ENCODE measurements at regions not wholly inside any gene's neighbourhood (a gene's known extent, or its start where the extent isn't known, plus 50 kb on each side); places are given as distances from the start of the nearest gene placed in this dataset.

- H3K9me3 ChIP-seq: no peaks in the 10 kb centered on the region
- H3K4me1 ChIP-seq: no peaks in the 10 kb centered on the region
- no peak overlapping the region for H3K27ac ChIP-seq
- DNase-seq: no peak
- intact Hi-C loops (cut with DNase I): loop anchor here (10.0 kb wide), 1 partner anchor 484 kb away; no protein-coding TSS in a partner anchor
- H3K27me3 ChIP-seq: no peaks in the 10 kb centered on the region
- no peak overlapping the region for H3K4me3 ChIP-seq (replicated peaks in 1 of 3)
- TF ChIP-seq POLR2A (IDR thresholded peaks at IDR 0.05): no peak
- TF ChIP-seq, protein P1, sequence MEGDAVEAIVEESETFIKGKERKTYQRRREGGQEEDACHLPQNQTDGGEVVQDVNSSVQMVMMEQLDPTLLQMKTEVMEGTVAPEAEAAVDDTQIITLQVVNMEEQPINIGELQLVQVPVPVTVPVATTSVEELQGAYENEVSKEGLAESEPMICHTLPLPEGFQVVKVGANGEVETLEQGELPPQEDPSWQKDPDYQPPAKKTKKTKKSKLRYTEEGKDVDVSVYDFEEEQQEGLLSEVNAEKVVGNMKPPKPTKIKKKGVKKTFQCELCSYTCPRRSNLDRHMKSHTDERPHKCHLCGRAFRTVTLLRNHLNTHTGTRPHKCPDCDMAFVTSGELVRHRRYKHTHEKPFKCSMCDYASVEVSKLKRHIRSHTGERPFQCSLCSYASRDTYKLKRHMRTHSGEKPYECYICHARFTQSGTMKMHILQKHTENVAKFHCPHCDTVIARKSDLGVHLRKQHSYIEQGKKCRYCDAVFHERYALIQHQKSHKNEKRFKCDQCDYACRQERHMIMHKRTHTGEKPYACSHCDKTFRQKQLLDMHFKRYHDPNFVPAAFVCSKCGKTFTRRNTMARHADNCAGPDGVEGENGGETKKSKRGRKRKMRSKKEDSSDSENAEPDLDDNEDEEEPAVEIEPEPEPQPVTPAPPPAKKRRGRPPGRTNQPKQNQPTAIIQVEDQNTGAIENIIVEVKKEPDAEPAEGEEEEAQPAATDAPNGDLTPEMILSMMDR (IDR thresholded peaks at IDR 0.05): no peak
- no peaks in the 10 kb centered on the region for H3K36me3 ChIP-seq
Observed at GRCh38 chr14:85039353-85039626, 490.7 kb upstream of the FLRT2 start.

GRCh38 chr14:85040046-85040685 is 489.8 kb upstream of the FLRT2 start:
- Histone ChIP-seq H3K36me3 (no peaks in the 10 kb centered on the region), H3K4me1 (no peaks in the 10 kb centered on the region), H3K4me3 (replicated peaks in 1 of 3) (no peak overlapping the region), H3K27ac (no peak overlapping the region), H3K27me3 (no peaks in the 10 kb centered on the region), H3K9me3 (no peaks in the 10 kb centered on the region)
- TF ChIP-seq, protein P1 (IDR thresholded peaks at IDR 0.05): no peak
- no peak for TF ChIP-seq POLR2A (IDR thresholded peaks at IDR 0.05)
- 67% methylated on average over 6 of the region's 6 CpGs for WGBS, 2 donors
- DNase-seq: no peak
- intact Hi-C loops (cut with DNase I): no loop called here

DNA sequence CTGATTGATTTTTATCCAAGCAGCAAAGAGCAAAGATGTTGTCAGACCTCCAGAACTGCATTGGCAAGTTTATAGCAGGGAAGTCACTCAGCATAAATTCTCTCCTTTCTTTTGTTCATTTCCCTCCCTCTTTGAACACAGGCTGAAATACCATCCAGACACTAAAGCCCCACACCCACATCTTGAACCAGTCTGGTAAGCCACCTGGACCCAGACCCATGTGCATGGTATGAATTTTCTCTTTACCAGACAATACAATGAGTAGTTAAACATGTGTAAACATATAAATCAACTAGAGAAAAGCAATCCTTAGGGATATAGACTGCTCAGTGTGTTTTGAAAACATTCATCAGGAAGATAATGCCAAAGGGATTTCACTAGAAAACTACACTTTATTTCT is 488.3 kb upstream of the FLRT2 start:
- Histone ChIP-seq H3K4me1 (no peaks in the 10 kb centered on the region), H3K27ac (no peak overlapping the region), H3K4me3 (replicated peaks in 1 of 3) (no peak overlapping the region), H3K36me3 (no peaks in the 10 kb centered on the region), H3K9me3 (no peaks in the 10 kb centered on the region), H3K27me3 (no peaks in the 10 kb centered on the region)
- no peak for DNase-seq
- TF ChIP-seq, protein P1 (IDR thresholded peaks at IDR 0.05): no peak
- no peak for TF ChIP-seq POLR2A (IDR thresholded peaks at IDR 0.05)
- intact Hi-C loops (cut with DNase I): no loop called here

GRCh38 chr14:85042301-85042700 is 487.6 kb upstream of the FLRT2 start:
- no peak for TF ChIP-seq POLR2A (IDR thresholded peaks at IDR 0.05)
- TF ChIP-seq, protein P1 (IDR thresholded peaks at IDR 0.05): no peak
- WGBS, 2 donors: 95 to 97% methylated on average over 1 of the region's 1 CpG
- intact Hi-C loops (cut with DNase I): no loop called here
- no peaks in the 10 kb centered on the region for H3K9me3 ChIP-seq
- no peak overlapping the region for H3K4me3 ChIP-seq (replicated peaks in 1 of 3)
- H3K27me3 ChIP-seq: no peaks in the 10 kb centered on the region
- H3K4me1 ChIP-seq: no peaks in the 10 kb centered on the region
- no peak overlapping the region for H3K27ac ChIP-seq
- no peaks in the 10 kb centered on the region for H3K36me3 ChIP-seq
- DNase-seq: no peak

GRCh38 chr14:85050180-85050579 is 479.8 kb upstream of the FLRT2 start:
- Histone ChIP-seq H3K27ac (no peak overlapping the region), H3K36me3 (no peaks in the 10 kb centered on the region), H3K4me3 (replicated peaks in 1 of 3) (no peak overlapping the region), H3K27me3 (no peaks in the 10 kb centered on the region), H3K4me1 (no peaks in the 10 kb centered on the region), H3K9me3 (no peaks in the 10 kb centered on the region)
- intact Hi-C loops (cut with DNase I): no loop called here
- 91 to 97% methylated on average over 1 of the region's 1 CpG for WGBS, 2 donors
- TF ChIP-seq, protein P1 (IDR thresholded peaks at IDR 0.05): no peak
- no peak for TF ChIP-seq POLR2A (IDR thresholded peaks at IDR 0.05)
- no peak for DNase-seq
